ENCODE measurements at regions not wholly inside any gene's neighbourhood (a gene's known extent, or its start where the extent isn't known, plus 50 kb on each side); places are given as distances from the start of the nearest gene placed in this dataset.

- no peak overlapping the region for H3K4me3 ChIP-seq (ENCODE audit: low read depth, low read length)
- DNase-seq (ENCODE audit: low read depth, low spot score) = no peak
- POLR2A ChIA-PET = no interaction called here
- TF ChIP-seq CTCF (IDR thresholded peaks at IDR 0.05; ENCODE audit: insufficient read depth, low read length, missing control alignments) = no peak
- CTCF ChIA-PET = no interaction called here
Observed at GRCh38 chr10:130751851-130752250, 559.7 kb downstream of the TCERG1L start.

DNA sequence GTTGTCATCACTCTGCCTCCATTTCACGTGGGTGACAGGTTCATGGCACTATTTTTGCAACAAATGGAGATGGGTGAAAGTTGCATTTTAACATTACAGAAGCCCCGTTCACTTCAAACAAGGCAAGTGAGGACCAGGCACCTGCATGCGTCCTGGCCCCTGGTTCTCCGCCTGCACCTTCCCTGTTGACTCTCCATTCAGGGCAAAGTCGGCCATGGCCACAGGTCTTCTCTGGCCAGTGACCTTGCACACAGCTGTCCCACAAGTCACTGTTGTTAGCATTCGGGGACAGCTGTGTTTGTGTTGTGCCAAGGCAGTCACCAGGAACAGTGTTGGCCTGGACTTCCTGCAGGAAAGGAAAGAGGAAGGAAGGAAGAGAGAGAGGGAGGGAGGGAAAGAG is 554.9 kb downstream of the TCERG1L start:
- ChIA-PET CTCF (no interaction called here), POLR2A (no interaction called here)
- no peak for TF ChIP-seq CTCF (IDR thresholded peaks at IDR 0.05; ENCODE audit: insufficient read depth, low read length, missing control alignments)
- no peak overlapping the region for H3K4me3 ChIP-seq (ENCODE audit: low read depth, low read length)
- DNase-seq (ENCODE audit: low read depth, low spot score) = no peak

DNA sequence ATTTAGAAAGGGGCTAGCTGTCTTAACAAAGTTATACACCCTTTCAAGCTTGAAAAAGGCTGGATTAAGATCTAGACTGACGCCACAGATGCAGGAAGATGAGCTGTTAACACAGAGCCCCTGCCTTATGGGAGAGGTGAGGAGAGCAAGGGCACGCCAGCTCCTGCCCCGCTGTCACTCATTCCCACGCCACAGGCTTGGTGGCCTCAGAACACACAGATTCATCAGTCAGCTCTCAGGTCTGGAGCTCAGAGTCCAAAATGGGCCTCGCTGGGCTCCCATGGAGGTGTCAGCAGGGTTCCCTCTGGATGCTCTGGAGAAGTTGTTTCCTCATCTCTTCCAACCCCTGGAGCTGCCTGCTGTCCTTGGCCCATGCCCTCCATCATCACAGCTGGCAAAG is 554.2 kb downstream of the TCERG1L start:
- ChIA-PET POLR2A (no interaction called here), CTCF (no interaction called here)
- no peak for DNase-seq (ENCODE audit: low read depth, low spot score)
- no peak for TF ChIP-seq CTCF (IDR thresholded peaks at IDR 0.05; ENCODE audit: insufficient read depth, low read length, missing control alignments)
- H3K4me3 ChIP-seq (ENCODE audit: low read depth, low read length) = no peak overlapping the region

DNA sequence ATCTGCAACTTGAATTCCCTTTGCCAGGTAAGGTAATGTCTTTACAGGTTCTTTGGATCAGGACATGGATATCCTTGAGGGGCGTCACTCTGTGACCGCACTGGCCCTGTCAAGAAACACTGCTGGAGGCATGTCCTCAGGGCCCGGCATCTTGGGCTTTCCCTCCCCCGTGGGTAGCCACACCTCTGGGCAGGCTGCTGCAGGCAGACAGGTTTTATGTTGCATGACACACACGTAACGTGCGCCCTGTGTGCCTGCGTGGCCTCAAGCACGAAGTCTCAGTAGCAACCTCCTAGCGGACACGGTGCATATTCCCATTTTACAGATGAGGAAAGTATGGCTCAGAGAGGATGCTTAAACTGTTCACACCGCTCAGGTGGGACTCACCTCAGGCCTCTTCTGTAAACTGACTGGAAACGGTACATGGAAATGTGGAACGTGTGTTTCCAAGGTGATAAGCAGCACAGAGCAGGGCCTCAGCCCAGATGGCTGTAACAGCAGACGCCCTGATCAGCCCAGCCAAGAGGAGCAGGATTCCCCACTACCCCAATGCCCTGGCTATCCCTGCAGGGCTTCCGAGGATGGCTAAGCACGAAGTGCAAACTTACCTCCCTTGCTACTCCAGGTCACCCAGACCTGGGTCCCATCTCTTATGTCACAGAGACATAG is 553.6 kb downstream of the TCERG1L start:
- CTCF ChIA-PET = no interaction called here
- no peak overlapping the region for H3K4me3 ChIP-seq (ENCODE audit: low read depth, low read length)
- no peak for DNase-seq (ENCODE audit: low read depth, low spot score)
- POLR2A ChIA-PET = no interaction called here
- no peak for TF ChIP-seq CTCF (IDR thresholded peaks at IDR 0.05; ENCODE audit: insufficient read depth, low read length, missing control alignments)

DNA sequence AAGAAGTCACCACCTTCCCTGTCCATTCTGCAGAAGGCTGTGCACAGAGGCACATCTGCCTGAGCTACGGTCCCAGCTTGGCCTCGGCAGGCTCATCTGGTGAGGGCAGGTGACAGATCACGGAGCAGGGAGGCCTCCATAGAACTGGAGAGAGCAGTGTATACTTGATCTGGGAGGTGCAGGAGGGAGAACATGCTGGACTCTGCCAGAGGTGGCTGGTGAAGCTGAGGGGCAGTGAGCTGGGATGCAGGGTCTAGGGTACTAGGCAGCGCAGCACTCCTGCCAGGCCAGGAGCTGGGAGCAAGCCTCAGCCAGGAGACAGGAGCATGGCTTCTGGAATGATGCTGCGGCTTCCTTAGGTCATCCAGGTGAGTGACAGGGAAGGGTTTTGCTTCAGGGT is 553.0 kb downstream of the TCERG1L start:
- no peak for TF ChIP-seq CTCF (IDR thresholded peaks at IDR 0.05; ENCODE audit: insufficient read depth, low read length, missing control alignments)
- no peak overlapping the region for H3K4me3 ChIP-seq (ENCODE audit: low read depth, low read length)
- ChIA-PET POLR2A (no interaction called here), CTCF (no interaction called here)
- no peak for DNase-seq (ENCODE audit: low read depth, low spot score)

DNA sequence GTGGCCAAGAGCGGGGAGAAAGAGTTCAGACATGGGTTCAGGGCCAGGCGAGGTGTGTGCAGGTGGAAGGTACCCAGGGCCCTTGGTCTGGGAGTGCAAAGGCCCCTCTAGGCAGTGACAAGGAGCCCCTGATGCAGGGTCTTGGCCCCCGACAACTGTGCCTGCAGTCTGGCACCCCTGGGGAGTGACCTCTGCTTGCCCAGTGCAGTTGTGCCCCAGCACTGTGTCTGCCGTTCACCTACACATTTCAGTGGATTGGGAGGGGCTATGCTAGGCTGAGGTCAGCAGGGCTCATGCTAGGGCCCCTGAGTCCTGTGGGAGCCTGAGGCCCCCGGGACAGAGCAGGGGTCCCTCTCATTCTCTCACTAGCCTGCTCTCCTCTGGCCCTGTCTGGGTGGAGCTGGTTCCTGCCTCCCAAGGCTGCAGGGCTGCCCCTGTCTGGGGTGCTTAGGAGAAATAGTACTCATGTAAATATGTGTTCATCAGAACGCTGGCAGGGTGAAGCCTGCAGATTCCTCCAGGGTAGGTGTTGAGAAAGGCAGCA is 550.4 kb downstream of the TCERG1L start:
- ChIA-PET CTCF (no interaction called here), POLR2A (no interaction called here)
- no peak for DNase-seq (ENCODE audit: low read depth, low spot score)
- no peak for TF ChIP-seq CTCF (IDR thresholded peaks at IDR 0.05; ENCODE audit: insufficient read depth, low read length, missing control alignments)
- no peak overlapping the region for H3K4me3 ChIP-seq (ENCODE audit: low read depth, low read length)
